ENCODE measurements at regions not wholly inside any gene's neighbourhood (a gene's known extent, or its start where the extent isn't known, plus 50 kb on each side); places are given as distances from the start of the nearest gene placed in this dataset.
"Not testable (repeated sequence)": the region's sequence is repeated elsewhere in the genome, so short reads cannot be mapped to it uniquely, and the experiment has no call there.

DNA sequence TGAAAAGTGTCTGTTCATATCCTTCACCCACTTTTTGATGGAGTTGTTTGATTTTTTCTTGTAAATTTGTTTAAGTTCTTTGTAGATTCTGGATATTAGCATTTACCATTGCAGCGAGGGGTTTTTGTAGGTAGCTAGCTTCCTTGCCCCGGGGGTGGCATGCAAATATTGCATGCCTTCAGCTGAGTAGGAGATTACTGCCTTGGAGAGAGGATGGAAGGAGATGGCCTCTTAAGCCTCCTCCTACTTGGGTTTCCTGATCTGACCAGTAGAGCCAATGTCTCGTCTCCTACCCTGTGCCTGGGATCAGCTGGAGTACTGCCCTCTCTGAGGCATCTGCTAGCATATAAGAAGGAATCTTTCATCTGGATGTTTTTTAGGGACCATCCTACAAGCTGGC is 134.4 kb upstream of the CCND2 start:
- no peak overlapping the region for H2AFZ ChIP-seq (ENCODE audit: low read depth, low read length)
- no peaks in the 10 kb centered on the region for H3K9me2 ChIP-seq (ENCODE audit: insufficient read depth, low read length)
- no peak overlapping the region for H3K9ac ChIP-seq (ENCODE audit: low read length)
- no peaks in the 10 kb centered on the region for H3K9me3 ChIP-seq (ENCODE audit: low read length)
- no peaks in the 10 kb centered on the region for H3K27me3 ChIP-seq (ENCODE audit: insufficient read depth, low read depth, low read length)
- TF ChIP-seq SMC3 (conservative IDR thresholded peaks at IDR 0.05; ENCODE audit: poor library complexity) = no peak
- TF ChIP-seq, protein P1, sequence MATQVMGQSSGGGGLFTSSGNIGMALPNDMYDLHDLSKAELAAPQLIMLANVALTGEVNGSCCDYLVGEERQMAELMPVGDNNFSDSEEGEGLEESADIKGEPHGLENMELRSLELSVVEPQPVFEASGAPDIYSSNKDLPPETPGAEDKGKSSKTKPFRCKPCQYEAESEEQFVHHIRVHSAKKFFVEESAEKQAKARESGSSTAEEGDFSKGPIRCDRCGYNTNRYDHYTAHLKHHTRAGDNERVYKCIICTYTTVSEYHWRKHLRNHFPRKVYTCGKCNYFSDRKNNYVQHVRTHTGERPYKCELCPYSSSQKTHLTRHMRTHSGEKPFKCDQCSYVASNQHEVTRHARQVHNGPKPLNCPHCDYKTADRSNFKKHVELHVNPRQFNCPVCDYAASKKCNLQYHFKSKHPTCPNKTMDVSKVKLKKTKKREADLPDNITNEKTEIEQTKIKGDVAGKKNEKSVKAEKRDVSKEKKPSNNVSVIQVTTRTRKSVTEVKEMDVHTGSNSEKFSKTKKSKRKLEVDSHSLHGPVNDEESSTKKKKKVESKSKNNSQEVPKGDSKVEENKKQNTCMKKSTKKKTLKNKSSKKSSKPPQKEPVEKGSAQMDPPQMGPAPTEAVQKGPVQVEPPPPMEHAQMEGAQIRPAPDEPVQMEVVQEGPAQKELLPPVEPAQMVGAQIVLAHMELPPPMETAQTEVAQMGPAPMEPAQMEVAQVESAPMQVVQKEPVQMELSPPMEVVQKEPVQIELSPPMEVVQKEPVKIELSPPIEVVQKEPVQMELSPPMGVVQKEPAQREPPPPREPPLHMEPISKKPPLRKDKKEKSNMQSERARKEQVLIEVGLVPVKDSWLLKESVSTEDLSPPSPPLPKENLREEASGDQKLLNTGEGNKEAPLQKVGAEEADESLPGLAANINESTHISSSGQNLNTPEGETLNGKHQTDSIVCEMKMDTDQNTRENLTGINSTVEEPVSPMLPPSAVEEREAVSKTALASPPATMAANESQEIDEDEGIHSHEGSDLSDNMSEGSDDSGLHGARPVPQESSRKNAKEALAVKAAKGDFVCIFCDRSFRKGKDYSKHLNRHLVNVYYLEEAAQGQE (IDR thresholded peaks at IDR 0.05; ENCODE audit: borderline replicate concordance) = no peak
- TF ChIP-seq EP300 (conservative IDR thresholded peaks at IDR 0.05; ENCODE audit: poor library complexity, severe bottlenecking) = no peak
- H3K79me2 ChIP-seq (replicated peaks; ENCODE audit: insufficient read depth, low read length) = no peaks in the 10 kb centered on the region
- H3K36me3 ChIP-seq (ENCODE audit: insufficient read depth, low read length) = no peaks in the 10 kb centered on the region
- H3K4me2 ChIP-seq (ENCODE audit: low read length) = no peak overlapping the region
- H4K20me1 ChIP-seq (ENCODE audit: insufficient read depth) = no peaks in the 10 kb centered on the region
- H3K4me3 ChIP-seq (ENCODE audit: low read length) = no peak overlapping the region
- no peak overlapping the region for H3K27ac ChIP-seq (ENCODE audit: low read length)
- no peaks in the 10 kb centered on the region for H3F3A ChIP-seq (ENCODE audit: insufficient read depth, low read length, poor library complexity, severe bottlenecking)

DNA sequence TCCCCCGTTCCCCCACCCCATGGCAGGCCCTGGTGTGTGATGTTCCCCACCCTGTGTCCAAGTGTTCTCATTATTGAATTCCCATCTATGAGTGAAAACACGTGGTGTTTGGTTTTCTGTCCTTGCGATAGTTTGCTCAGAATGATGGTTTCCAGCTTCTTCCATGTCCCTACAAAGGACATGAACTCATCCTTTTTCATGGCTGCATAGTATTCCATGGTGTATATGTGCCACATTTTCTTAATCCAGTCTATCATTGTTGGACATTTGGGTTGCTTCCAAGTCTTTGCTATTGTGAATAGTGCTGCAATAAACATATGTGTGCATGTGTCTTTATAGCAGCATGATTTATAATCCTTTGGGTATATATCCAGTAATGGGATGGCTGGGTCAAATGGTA is 135.0 kb upstream of the CCND2 start:
- not testable (repeated sequence) for H2AFZ ChIP-seq (ENCODE audit: low read depth, low read length); H3K9ac ChIP-seq (ENCODE audit: low read length); H3K79me2 ChIP-seq (replicated peaks; ENCODE audit: insufficient read depth, low read length); H3K36me3 ChIP-seq (ENCODE audit: insufficient read depth, low read length); H4K20me1 ChIP-seq (ENCODE audit: insufficient read depth); H3K4me3 ChIP-seq (ENCODE audit: low read length); H3F3A ChIP-seq (ENCODE audit: insufficient read depth, low read length, poor library complexity, severe bottlenecking); H3K27me3 ChIP-seq (ENCODE audit: insufficient read depth, low read depth, low read length); H3K4me2 ChIP-seq (ENCODE audit: low read length); H3K27ac ChIP-seq (ENCODE audit: low read length); H3K9me3 ChIP-seq (ENCODE audit: low read length); H3K9me2 ChIP-seq (ENCODE audit: insufficient read depth, low read length)

DNA sequence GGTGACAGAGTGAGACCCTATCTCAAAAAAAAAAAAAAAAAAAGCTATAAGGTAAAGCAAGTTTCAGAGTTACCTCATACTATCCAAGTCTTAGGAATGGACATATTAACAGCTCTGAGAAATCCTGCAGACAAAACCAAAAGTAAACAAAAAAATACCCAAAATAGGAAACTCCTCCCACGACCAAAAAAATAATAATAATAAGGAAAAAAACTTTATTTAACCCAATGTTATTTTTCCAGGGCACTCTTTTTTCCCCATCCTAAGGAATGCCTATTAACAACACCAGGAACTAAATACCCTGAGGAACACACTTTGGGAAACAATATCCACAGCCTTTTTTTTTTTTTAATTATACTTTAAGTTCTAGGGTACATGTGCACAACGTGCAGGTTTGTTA is 135.5 kb upstream of the CCND2 start:
- H3K27me3 ChIP-seq (ENCODE audit: insufficient read depth, low read depth, low read length) = no peaks in the 10 kb centered on the region
- no peak overlapping the region for H3K4me3 ChIP-seq (ENCODE audit: low read length)
- H3K4me2 ChIP-seq (ENCODE audit: low read length) = no peak overlapping the region
- H2AFZ ChIP-seq (ENCODE audit: low read depth, low read length) = no peak overlapping the region
- H3K27ac ChIP-seq (ENCODE audit: low read length) = no peak overlapping the region
- H3K9me2 ChIP-seq (ENCODE audit: insufficient read depth, low read length) = no peaks in the 10 kb centered on the region
- H3K79me2 ChIP-seq (replicated peaks; ENCODE audit: insufficient read depth, low read length) = no peaks in the 10 kb centered on the region
- TF ChIP-seq POLR2AphosphoS5 (IDR thresholded peaks at IDR 0.05) (no peak), EZH2 (IDR thresholded peaks at IDR 0.05; ENCODE audit: borderline replicate concordance, insufficient read depth, low read length, poor library complexity, severe bottlenecking) (no peak), RAD21 (conservative IDR thresholded peaks at IDR 0.05) (no peak), SMC3 (conservative IDR thresholded peaks at IDR 0.05; ENCODE audit: poor library complexity) (no peak), MXI1 (conservative IDR thresholded peaks at IDR 0.05; ENCODE audit: poor library complexity, severe bottlenecking) (no peak), EP300 (conservative IDR thresholded peaks at IDR 0.05; ENCODE audit: poor library complexity, severe bottlenecking) (no peak), TAF1 (IDR thresholded peaks at IDR 0.05; ENCODE audit: low read depth) (no peak)
- TF ChIP-seq, protein P2, sequence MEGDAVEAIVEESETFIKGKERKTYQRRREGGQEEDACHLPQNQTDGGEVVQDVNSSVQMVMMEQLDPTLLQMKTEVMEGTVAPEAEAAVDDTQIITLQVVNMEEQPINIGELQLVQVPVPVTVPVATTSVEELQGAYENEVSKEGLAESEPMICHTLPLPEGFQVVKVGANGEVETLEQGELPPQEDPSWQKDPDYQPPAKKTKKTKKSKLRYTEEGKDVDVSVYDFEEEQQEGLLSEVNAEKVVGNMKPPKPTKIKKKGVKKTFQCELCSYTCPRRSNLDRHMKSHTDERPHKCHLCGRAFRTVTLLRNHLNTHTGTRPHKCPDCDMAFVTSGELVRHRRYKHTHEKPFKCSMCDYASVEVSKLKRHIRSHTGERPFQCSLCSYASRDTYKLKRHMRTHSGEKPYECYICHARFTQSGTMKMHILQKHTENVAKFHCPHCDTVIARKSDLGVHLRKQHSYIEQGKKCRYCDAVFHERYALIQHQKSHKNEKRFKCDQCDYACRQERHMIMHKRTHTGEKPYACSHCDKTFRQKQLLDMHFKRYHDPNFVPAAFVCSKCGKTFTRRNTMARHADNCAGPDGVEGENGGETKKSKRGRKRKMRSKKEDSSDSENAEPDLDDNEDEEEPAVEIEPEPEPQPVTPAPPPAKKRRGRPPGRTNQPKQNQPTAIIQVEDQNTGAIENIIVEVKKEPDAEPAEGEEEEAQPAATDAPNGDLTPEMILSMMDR (IDR thresholded peaks at IDR 0.05; ENCODE audit: poor library complexity, severe bottlenecking) = no peak
- TF ChIP-seq, protein P1 (IDR thresholded peaks at IDR 0.05; ENCODE audit: borderline replicate concordance) = no peak
- H3K36me3 ChIP-seq (ENCODE audit: insufficient read depth, low read length) = no peaks in the 10 kb centered on the region
- no peaks in the 10 kb centered on the region for H4K20me1 ChIP-seq (ENCODE audit: insufficient read depth)
- H3K9ac ChIP-seq (ENCODE audit: low read length) = no peak overlapping the region
- no peaks in the 10 kb centered on the region for H3K9me3 ChIP-seq (ENCODE audit: low read length)
- H3F3A ChIP-seq (ENCODE audit: insufficient read depth, low read length, poor library complexity, severe bottlenecking) = no peaks in the 10 kb centered on the region
